BJ (cell line): ENCODE measurements at regions not wholly inside any gene's neighbourhood (a gene's known extent, or its start where the extent isn't known, plus 50 kb on each side); places are given as distances from the start of the nearest gene placed in this dataset.

Experiments
- CTCF ChIA-PET: fragments of 350-600 bp; formaldehyde crosslinking; extraction: SDS; loops from one replicate; lab custom pipeline; 2021; ENCODE audit warnings: antibody characterized with exemption, inconsistent platforms; lab: Yijun Ruan, JAX
- POLR2A ChIA-PET: fragments of 300-600 bp; sonication (Branson Sonifier 250); formaldehyde crosslinking; extraction: SDS; loops from one replicate; lab custom pipeline; 2021; ENCODE audit warnings: antibody characterized with exemption; lab: Charles Lee
- DNase-seq: peaks from one replicate; pipeline ENCODE4 v3.0.0-alpha.2; 2011; ENCODE audit warnings: low read depth
- H3K27me3 ChIP-seq: 2 replicates; pipeline ENCODE4 v1.6.0; 2011; ENCODE audit warnings: low read length; ENCODE audit not compliant: control insufficient read depth, insufficient read depth
- H3K36me3 ChIP-seq: 2 replicates; pipeline ENCODE4 v1.5.1; 2011; ENCODE audit warnings: low read length; ENCODE audit not compliant: control insufficient read depth, insufficient read depth
- H3K4me3 ChIP-seq: 2 replicates; pipeline ENCODE4 v1.5.1; 2011; ENCODE audit warnings: low read depth, mild to moderate bottlenecking, control low read depth, low read length
- CTCF ChIP-seq: IDR thresholded peaks from 2 replicates; pipeline ENCODE4 v1.5.1; 2011; ENCODE audit warnings: low read depth, mild to moderate bottlenecking, control low read depth, inconsistent platforms, low read length, moderate library complexity; ENCODE audit not compliant: insufficient read depth

DNA sequence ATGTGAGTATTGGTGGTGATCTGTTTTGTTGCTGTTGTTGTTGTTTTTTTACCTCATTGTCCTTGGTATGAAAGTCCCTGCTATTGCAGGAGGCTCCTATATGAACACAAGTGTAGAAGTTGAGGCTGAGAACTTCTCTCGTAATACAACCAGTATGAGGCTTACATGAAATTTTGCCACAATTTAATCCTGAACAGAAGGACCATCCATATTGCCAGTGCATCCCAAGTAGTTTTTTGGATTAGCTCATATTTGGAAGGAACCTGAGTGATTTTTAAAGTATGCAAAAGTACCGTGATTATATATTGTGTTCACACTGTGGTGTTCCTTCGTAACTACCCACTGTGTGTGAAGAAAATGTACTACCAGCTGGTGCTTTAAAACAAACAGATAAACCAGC, 2095.5 kb upstream of the WWC1 start:
- TF ChIP-seq CTCF = no peak
- Histone ChIP-seq H3K4me3 (no peak overlapping the region), H3K36me3 (no peaks in the 10 kb centered on the region), H3K27me3 (no peaks in the 10 kb centered on the region)
- POLR2A ChIA-PET = no interaction called here
- CTCF ChIA-PET = no interaction called here
- DNase-seq = no peak

DNA sequence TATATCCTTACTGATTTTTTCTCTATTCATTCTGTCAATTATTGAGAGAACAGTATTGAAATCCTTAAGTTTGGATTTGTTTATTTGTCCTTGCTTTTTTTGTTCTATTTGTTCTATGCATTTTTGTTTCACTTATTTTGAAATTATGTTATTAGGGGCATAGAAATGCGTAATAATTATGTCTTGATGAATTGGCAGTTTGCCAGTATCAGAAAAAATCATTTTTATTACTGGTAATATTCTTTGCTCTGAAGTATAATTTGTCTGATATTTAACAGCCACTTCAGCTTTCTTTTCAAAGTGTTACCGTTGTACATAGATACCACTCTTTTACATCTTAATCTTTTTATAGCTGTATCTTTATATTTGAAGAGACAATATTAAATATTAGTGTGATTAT, 2090.9 kb upstream of the WWC1 start:
- no peaks in the 10 kb centered on the region for H3K27me3 ChIP-seq
- CTCF ChIA-PET = no interaction called here
- no peak for DNase-seq
- POLR2A ChIA-PET = no interaction called here
- H3K36me3 ChIP-seq = no peaks in the 10 kb centered on the region
- TF ChIP-seq CTCF = no peak
- H3K4me3 ChIP-seq = no peak overlapping the region

DNA sequence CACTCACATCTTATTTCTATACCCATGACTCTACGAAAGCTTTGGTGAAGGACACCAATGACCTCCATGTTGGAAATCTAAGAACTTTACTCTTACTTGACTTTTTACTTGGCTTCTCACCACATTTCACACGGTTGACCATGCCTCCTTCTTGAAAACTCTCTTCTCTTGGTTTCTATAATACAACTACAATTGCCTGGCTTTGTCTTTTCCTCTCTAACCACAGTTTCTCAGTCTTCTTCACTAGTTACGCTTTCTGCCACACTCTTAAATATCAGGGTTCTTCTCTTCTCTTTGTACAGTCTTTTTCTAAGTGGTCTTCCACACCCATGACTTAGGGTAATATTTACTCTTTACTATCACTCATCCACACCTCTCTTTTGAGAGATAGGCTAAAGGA, 2079.8 kb upstream of the WWC1 start:
- POLR2A ChIA-PET = no interaction called here
- DNase-seq = no peak

GRCh38 chr5:166236327-166236726, 2055.1 kb upstream of the WWC1 start:
- TF ChIP-seq CTCF = no peak
- H3K4me3 ChIP-seq = no peak overlapping the region
- no peak for DNase-seq

More for the DNA sequence above, 2079.8 kb upstream of the WWC1 start:
- no peak for TF ChIP-seq CTCF
- no peaks in the 10 kb centered on the region for H3K36me3 ChIP-seq
- H3K4me3 ChIP-seq = no peak overlapping the region
- no peaks in the 10 kb centered on the region for H3K27me3 ChIP-seq
- CTCF ChIA-PET = no interaction called here

GRCh38 chr5:166240705-166241104, 2050.7 kb upstream of the WWC1 start:
- ChIA-PET POLR2A (no interaction called here), CTCF (no interaction called here)
- TF ChIP-seq CTCF = no peak
- Histone ChIP-seq H3K27me3 (no peaks in the 10 kb centered on the region), H3K4me3 (no peak overlapping the region), H3K36me3 (no peaks in the 10 kb centered on the region)
- no peak for DNase-seq

More at GRCh38 chr5:166236327-166236726, 2055.1 kb upstream of the WWC1 start:
- H3K27me3 ChIP-seq = no peaks in the 10 kb centered on the region
- ChIA-PET CTCF (no interaction called here), POLR2A (no interaction called here)
- no peaks in the 10 kb centered on the region for H3K36me3 ChIP-seq
